ENCODE measurements at regions not wholly inside any gene's neighbourhood (a gene's known extent, or its start where the extent isn't known, plus 50 kb on each side); places are given as distances from the start of the nearest gene placed in this dataset.

- H3K27me3 Mint-ChIP-seq = no peaks in the 10 kb centered on the region
- DNase-seq (no peak), ATAC-seq (no peak)
- no peak overlapping the region for H3K4me3 Mint-ChIP-seq
- no peak overlapping the region for H3K27ac Mint-ChIP-seq
- H3K9me3 Mint-ChIP-seq = no peaks in the 10 kb centered on the region
- H3K4me1 Mint-ChIP-seq = no peaks in the 10 kb centered on the region
Measured at GRCh38 chr13:99642006-99642405, 140.7 kb downstream of the TM9SF2 start.

- Mint-ChIP-seq H3K9me3 (no peaks in the 10 kb centered on the region), H3K27me3 (no peaks in the 10 kb centered on the region), H3K27ac (no peak overlapping the region), H3K4me3 (no peak overlapping the region), H3K4me1 (no peaks in the 10 kb centered on the region)
- DNase-seq (no peak), ATAC-seq (no peak)
Measured at GRCh38 chr13:99640260-99640659, 139.0 kb downstream of the TM9SF2 start.

- H3K4me3 Mint-ChIP-seq = no peak overlapping the region
- H3K27me3 Mint-ChIP-seq = no peaks in the 10 kb centered on the region
- H3K27ac Mint-ChIP-seq = no peak overlapping the region
- no peak for ATAC-seq
- no peaks in the 10 kb centered on the region for H3K4me1 Mint-ChIP-seq
- no peaks in the 10 kb centered on the region for H3K9me3 Mint-ChIP-seq
- DNase-seq = no peak
Measured at GRCh38 chr13:99639126-99639525, 137.9 kb downstream of the TM9SF2 start.

- H3K9me3 Mint-ChIP-seq = no peaks in the 10 kb centered on the region
- no peak overlapping the region for H3K4me3 Mint-ChIP-seq
- DNase-seq = no peak
- no peaks in the 10 kb centered on the region for H3K4me1 Mint-ChIP-seq
- no peaks in the 10 kb centered on the region for H3K27me3 Mint-ChIP-seq
- no peak for ATAC-seq
- H3K27ac Mint-ChIP-seq = no peak overlapping the region
Measured at GRCh38 chr13:99636728-99637353, 135.6 kb downstream of the TM9SF2 start.

GRCh38 chr13:99636306-99636705 lies 135.0 kb downstream of the TM9SF2 start:
- ATAC-seq (no peak), DNase-seq (no peak)
- Mint-ChIP-seq H3K4me1 (no peaks in the 10 kb centered on the region), H3K9me3 (no peaks in the 10 kb centered on the region), H3K27ac (no peak overlapping the region), H3K27me3 (no peaks in the 10 kb centered on the region), H3K4me3 (no peak overlapping the region)

GRCh38 chr13:99634672-99635071 lies 133.4 kb downstream of the TM9SF2 start:
- H3K27me3 Mint-ChIP-seq = no peaks in the 10 kb centered on the region
- H3K9me3 Mint-ChIP-seq = no peaks in the 10 kb centered on the region
- DNase-seq = no peak
- H3K4me3 Mint-ChIP-seq = no peak overlapping the region
- H3K4me1 Mint-ChIP-seq = no peaks in the 10 kb centered on the region
- H3K27ac Mint-ChIP-seq = no peak overlapping the region
- ATAC-seq = no peak

GRCh38 chr13:99630269-99630898 lies 129.1 kb downstream of the TM9SF2 start:
- Mint-ChIP-seq H3K9me3 (no peaks in the 10 kb centered on the region), H3K4me3 (no peak overlapping the region), H3K4me1 (peaks cover 19% of the 10 kb centered on the region), H3K27ac (peak overlapping the region in 1 of 2 donors; percentile 53), H3K27me3 (no peaks in the 10 kb centered on the region)
- no peak for DNase-seq
- no peak for ATAC-seq

- H3K9me3 Mint-ChIP-seq = no peaks in the 10 kb centered on the region
- no peak overlapping the region for H3K27ac Mint-ChIP-seq
- ATAC-seq (no peak), DNase-seq (no peak)
- H3K4me1 Mint-ChIP-seq = peaks cover 23% of the 10 kb centered on the region
- H3K4me3 Mint-ChIP-seq = no peak overlapping the region
- H3K27me3 Mint-ChIP-seq = no peaks in the 10 kb centered on the region
Measured at GRCh38 chr13:99629641-99630040, 128.4 kb downstream of the TM9SF2 start.

GRCh38 chr13:99628442-99628841 lies 127.2 kb downstream of the TM9SF2 start:
- Mint-ChIP-seq H3K4me3 (no peak overlapping the region), H3K27me3 (no peaks in the 10 kb centered on the region), H3K27ac (no peak overlapping the region), H3K4me1 (peaks cover 25% of the 10 kb centered on the region), H3K9me3 (no peaks in the 10 kb centered on the region)
- ATAC-seq (no peak), DNase-seq (no peak)

- H3K9me3 Mint-ChIP-seq = no peaks in the 10 kb centered on the region
- peaks cover 25% of the 10 kb centered on the region for H3K4me1 Mint-ChIP-seq
- H3K4me3 Mint-ChIP-seq = peak overlapping the region in 1 of 2 donors; percentile 17
- H3K27ac Mint-ChIP-seq = no peak overlapping the region
- no peaks in the 10 kb centered on the region for H3K27me3 Mint-ChIP-seq
- ATAC-seq = no peak
- no peak for DNase-seq
Measured at GRCh38 chr13:99626461-99627082, 125.3 kb downstream of the TM9SF2 start.

GRCh38 chr13:99624936-99625540 lies 123.8 kb downstream of the TM9SF2 start:
- no peaks in the 10 kb centered on the region for H3K9me3 Mint-ChIP-seq

GRCh38 chr13:99620806-99621205 lies 119.5 kb downstream of the TM9SF2 start:
- ATAC-seq (no peak), DNase-seq (no peak)
- H3K27me3 Mint-ChIP-seq = no peaks in the 10 kb centered on the region
- peaks cover 29% of the 10 kb centered on the region for H3K4me1 Mint-ChIP-seq
- no peaks in the 10 kb centered on the region for H3K9me3 Mint-ChIP-seq
- no peak overlapping the region for H3K27ac Mint-ChIP-seq
- H3K4me3 Mint-ChIP-seq = no peak overlapping the region

More at GRCh38 chr13:99624936-99625540, 123.8 kb downstream of the TM9SF2 start:
- Mint-ChIP-seq H3K4me1 (peaks cover 29% of the 10 kb centered on the region), H3K27ac (no peak overlapping the region), H3K4me3 (no peak overlapping the region), H3K27me3 (no peaks in the 10 kb centered on the region)
- ATAC-seq (no peak), DNase-seq (no peak)

GRCh38 chr13:99619207-99619606 lies 117.9 kb downstream of the TM9SF2 start:
- DNase-seq (no peak), ATAC-seq (no peak)
- no peaks in the 10 kb centered on the region for H3K27me3 Mint-ChIP-seq
- no peak overlapping the region for H3K4me3 Mint-ChIP-seq
- H3K27ac Mint-ChIP-seq = no peak overlapping the region
- H3K9me3 Mint-ChIP-seq = no peaks in the 10 kb centered on the region
- peaks cover 25% of the 10 kb centered on the region for H3K4me1 Mint-ChIP-seq

GRCh38 chr13:99617474-99618255 lies 116.4 kb downstream of the TM9SF2 start:
- Mint-ChIP-seq H3K4me3 (no peak overlapping the region), H3K27me3 (no peaks in the 10 kb centered on the region), H3K4me1 (peaks cover 38% of the 10 kb centered on the region), H3K27ac (peak overlapping the region in 1 of 2 donors; percentile 73), H3K9me3 (no peaks in the 10 kb centered on the region)
- peak; percentile 56 for ATAC-seq
- peak in 1 of 2 donors; percentile 17 for DNase-seq

- ATAC-seq (peak; percentile 74), DNase-seq (no peak)
- peaks cover 49% of the 10 kb centered on the region for H3K4me1 Mint-ChIP-seq
- no peaks in the 10 kb centered on the region for H3K9me3 Mint-ChIP-seq
- no peak overlapping the region for H3K27ac Mint-ChIP-seq
- H3K27me3 Mint-ChIP-seq = no peaks in the 10 kb centered on the region
- H3K4me3 Mint-ChIP-seq = no peak overlapping the region
Measured at GRCh38 chr13:99614465-99614885, 113.2 kb downstream of the TM9SF2 start.

Measured in stimulated activated naive CD8-positive, alpha-beta T cell treated with anti-CD3 and anti-CD28 coated beads, Interleukin-15, amount 100 ng/mL, for 72 hours (primary cell).